ENCODE measurements at regions not wholly inside any gene's neighbourhood (a gene's known extent, or its start where the extent isn't known, plus 50 kb on each side); places are given as distances from the start of the nearest gene placed in this dataset.

GRCh38 chr1:243979396-243979795 lies 71.7 kb upstream of the ZBTB18 start (continued):
- TF ChIP-seq, protein P1, sequence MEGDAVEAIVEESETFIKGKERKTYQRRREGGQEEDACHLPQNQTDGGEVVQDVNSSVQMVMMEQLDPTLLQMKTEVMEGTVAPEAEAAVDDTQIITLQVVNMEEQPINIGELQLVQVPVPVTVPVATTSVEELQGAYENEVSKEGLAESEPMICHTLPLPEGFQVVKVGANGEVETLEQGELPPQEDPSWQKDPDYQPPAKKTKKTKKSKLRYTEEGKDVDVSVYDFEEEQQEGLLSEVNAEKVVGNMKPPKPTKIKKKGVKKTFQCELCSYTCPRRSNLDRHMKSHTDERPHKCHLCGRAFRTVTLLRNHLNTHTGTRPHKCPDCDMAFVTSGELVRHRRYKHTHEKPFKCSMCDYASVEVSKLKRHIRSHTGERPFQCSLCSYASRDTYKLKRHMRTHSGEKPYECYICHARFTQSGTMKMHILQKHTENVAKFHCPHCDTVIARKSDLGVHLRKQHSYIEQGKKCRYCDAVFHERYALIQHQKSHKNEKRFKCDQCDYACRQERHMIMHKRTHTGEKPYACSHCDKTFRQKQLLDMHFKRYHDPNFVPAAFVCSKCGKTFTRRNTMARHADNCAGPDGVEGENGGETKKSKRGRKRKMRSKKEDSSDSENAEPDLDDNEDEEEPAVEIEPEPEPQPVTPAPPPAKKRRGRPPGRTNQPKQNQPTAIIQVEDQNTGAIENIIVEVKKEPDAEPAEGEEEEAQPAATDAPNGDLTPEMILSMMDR (IDR thresholded peaks at IDR 0.05 in 2 of 3, conservative IDR thresholded peaks at IDR 0.05 in 1 of 3; ENCODE audit: control insufficient read depth in 2 of 3, extremely low read depth in 1 of 3, insufficient read depth in 1 of 3, low read depth in 3 of 3, low read length in 3 of 3): no peak
- TF ChIP-seq CREM (IDR thresholded peaks at IDR 0.05; ENCODE audit: low read depth) (no peak), TCF3 (IDR thresholded peaks at IDR 0.05; ENCODE audit: borderline replicate concordance, insufficient read depth, low read depth, low read length) (no peak), KAT2A (conservative IDR thresholded peaks at IDR 0.05; ENCODE audit: control insufficient read depth, low read depth, low read length) (no peak), E2F8 (IDR thresholded peaks at IDR 0.05; ENCODE audit: low read depth, partially characterized antibody) (no peak), BCL11A (IDR thresholded peaks at IDR 0.05; ENCODE audit: low read depth, low read length) (no peak), TBL1XR1 (IDR thresholded peaks at IDR 0.05; ENCODE audit: low read depth, low read length) (no peak), ZNF217 (IDR thresholded peaks at IDR 0.05) (no peak)

DNA sequence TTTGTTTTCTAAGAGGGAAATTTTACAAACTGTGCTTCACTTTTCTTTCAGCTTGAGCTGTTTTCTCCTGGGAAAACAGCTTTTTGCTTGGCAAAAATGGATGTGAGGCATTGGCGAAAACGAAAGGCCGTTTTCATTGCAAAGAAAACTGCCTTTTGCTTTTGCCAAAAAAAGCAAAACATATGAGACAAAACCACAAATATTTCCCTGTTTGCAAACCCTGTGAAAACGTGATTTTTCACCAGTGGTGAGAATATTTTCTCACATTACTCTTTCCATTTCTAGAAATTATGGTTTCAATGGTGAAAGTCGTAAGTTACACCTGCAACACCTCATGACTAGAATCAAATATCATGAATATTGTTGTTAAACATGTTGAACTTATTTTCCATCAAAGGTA lies 74.0 kb upstream of the ZBTB18 start:
- H3K4me3 ChIP-seq: no peak overlapping the region
- WGBS (ENCODE audit: insufficient coverage, insufficient replicate concordance, low lambda C conversion rate, missing lambda C conversion rate): 28% methylated on average over 5 of the region's 5 CpGs
- H3K9me3 ChIP-seq (replicated peaks; ENCODE audit: control insufficient read depth, insufficient read depth, low read length): no peaks in the 10 kb centered on the region; the same call in 2 of the 3 replicates
- no peak for TF ChIP-seq POLR2AphosphoS5 (IDR thresholded peaks at IDR 0.05; ENCODE audit: low read length)
- peak; percentile 21; the same call in 1 of the 2 replicates for TF ChIP-seq RUNX3 (IDR thresholded peaks at IDR 0.05; ENCODE audit: low read length)
- in situ Hi-C loops (cut with MboI): no loop called here
- ChIA-PET SMC1A (ENCODE audit: uncharacterized antibody, unreplicated experiment) (no interaction called here), RAD21 (ENCODE audit: unreplicated experiment) (no interaction called here), CTCF (no interaction called here), POLR2A (no interaction called here)
- no peaks in the 10 kb centered on the region for H4K20me1 ChIP-seq (ENCODE audit: control insufficient read depth, insufficient read depth)
- H3K9ac ChIP-seq (ENCODE audit: control insufficient read depth, insufficient read depth, low read length): no peak overlapping the region
- no peaks in the 10 kb centered on the region; the same call in 1 of the 2 replicates for H3K4me1 ChIP-seq (ENCODE audit: control insufficient read depth, insufficient read depth, low read length)
- H3K27ac ChIP-seq (ENCODE audit: control insufficient read depth, insufficient read depth): no peak overlapping the region
- H3K36me3 ChIP-seq (ENCODE audit: control insufficient read depth in 2 of 2, insufficient read depth in 2 of 2, low read length in 1 of 2): no peaks in the 10 kb centered on the region
- ATAC-seq (no peak), DNase-seq (ENCODE audit: low read depth, low spot score) (no peak), FAIRE-seq (no peak)
- H3K79me2 ChIP-seq (ENCODE audit: control insufficient read depth, insufficient read depth, low read length): no peaks in the 10 kb centered on the region
- intact Hi-C loops (cut with micrococcal nuclease; ENCODE audit: unreplicated experiment): no loop called here
- BruUV-seq (replicated peaks): no TSS peak
- H3K4me2 ChIP-seq (ENCODE audit: control insufficient read depth, insufficient read depth): no peak overlapping the region
- H3K27me3 ChIP-seq (replicated peaks in 1 of 2; ENCODE audit: control insufficient read depth in 2 of 2, insufficient read depth in 2 of 2, low read length in 1 of 2): no peaks in the 10 kb centered on the region
- no peak overlapping the region for H2AFZ ChIP-seq (ENCODE audit: control insufficient read depth, low read depth, low read length)
